NCI-H526 (cell line): ENCODE measurements at regions not wholly inside any gene's neighbourhood (a gene's known extent, or its start where the extent isn't known, plus 50 kb on each side); places are given as distances from the start of the nearest gene placed in this dataset.

Source experiments
- DNase-seq, 2 experiments: peaks; one replicate each; lab custom pipeline; 2025; lab: John Stamatoyannopoulos, UW

GRCh38 chr11:134531327-134532130, 119.5 kb upstream of the B3GAT1 start:
- no peak for DNase-seq

- DNase-seq = no peak
Observed at GRCh38 chr11:134530636-134531326, 118.7 kb upstream of the B3GAT1 start.

- no peak for DNase-seq
Observed at GRCh38 chr11:134529212-134530096, 117.4 kb upstream of the B3GAT1 start.

- DNase-seq = no peak
Observed at GRCh38 chr11:134528453-134528852, 116.4 kb upstream of the B3GAT1 start.

GRCh38 chr11:134527382-134528243, 115.6 kb upstream of the B3GAT1 start:
- no peak for DNase-seq

- DNase-seq = no peak
Observed at GRCh38 chr11:134524896-134525845, 113.1 kb upstream of the B3GAT1 start.

GRCh38 chr11:134524201-134524600, 112.2 kb upstream of the B3GAT1 start:
- DNase-seq = no peak

GRCh38 chr11:134522782-134523570, 110.9 kb upstream of the B3GAT1 start:
- DNase-seq = no peak

GRCh38 chr11:134521452-134522289, 109.6 kb upstream of the B3GAT1 start:
- no peak for DNase-seq

- DNase-seq = peak; percentile 62 to 84
Observed at GRCh38 chr11:134521001-134521400, 109.0 kb upstream of the B3GAT1 start.

- no peak for DNase-seq
Observed at GRCh38 chr11:134519788-134520187, 107.7 kb upstream of the B3GAT1 start.

GRCh38 chr11:134519390-134519750, 107.3 kb upstream of the B3GAT1 start:
- DNase-seq = no peak

- DNase-seq = no peak
Observed at GRCh38 chr11:134518616-134519389, 106.8 kb upstream of the B3GAT1 start.

- DNase-seq = no peak
Observed at GRCh38 chr11:134517621-134518293, 105.7 kb upstream of the B3GAT1 start.

- no peak for DNase-seq
Observed at GRCh38 chr11:134517115-134517514, 105.1 kb upstream of the B3GAT1 start.

GRCh38 chr11:134516529-134516928, 104.5 kb upstream of the B3GAT1 start:
- DNase-seq = no peak
